Trophoblast cell (in vitro differentiated cells and primary cell): ENCODE measurements at regions not wholly inside any gene's neighbourhood (a gene's known extent, or its start where the extent isn't known, plus 50 kb on each side); places are given as distances from the start of the nearest gene placed in this dataset.
"Not testable (repeated sequence)": the region's sequence is repeated elsewhere in the genome, so short reads cannot be mapped to it uniquely, and the experiment has no call there.

Source experiments
- DNase-seq, 2 donors: peaks; one replicate each; pipeline ENCODE4 v3.0.0-alpha.2; 2016
- H2AFZ ChIP-seq: 2 replicates; pipeline ENCODE4 v1.6.1; 2013; ENCODE audit warnings: low read length, moderate library complexity, mild to moderate bottlenecking; ENCODE audit not compliant: insufficient read depth, poor library complexity
- H2AK5ac ChIP-seq: 2 replicates; pipeline ENCODE4 v1.6.1; 2013; ENCODE audit warnings: mild to moderate bottlenecking, low read length
- H2BK120ac ChIP-seq: 2 replicates; pipeline ENCODE4 v1.6.1; 2013; ENCODE audit warnings: low read length, mild to moderate bottlenecking, moderate library complexity; ENCODE audit not compliant: insufficient read depth, poor library complexity
- H2BK12ac ChIP-seq: 2 replicates; pipeline ENCODE4 v1.6.1; 2013; ENCODE audit warnings: mild to moderate bottlenecking, low read length, moderate library complexity
- H2BK5ac ChIP-seq: 2 replicates; pipeline ENCODE4 v1.6.1; 2013; ENCODE audit warnings: low read length, low read depth, moderate library complexity, mild to moderate bottlenecking; ENCODE audit not compliant: poor library complexity
- H3K14ac ChIP-seq: 2 replicates; pipeline ENCODE4 v1.6.1; 2013; ENCODE audit warnings: mild to moderate bottlenecking, low read length
- H3K18ac ChIP-seq: 2 replicates; pipeline ENCODE4 v1.6.1; 2013; ENCODE audit warnings: mild to moderate bottlenecking, low read length
- H3K23ac ChIP-seq: 2 replicates; pipeline ENCODE4 v1.6.1; 2013; ENCODE audit warnings: low read length
- H3K27ac ChIP-seq: 2 replicates; pipeline ENCODE4 v1.5.1; 2013; ENCODE audit warnings: low read depth, mild to moderate bottlenecking, inconsistent platforms, low read length, moderate library complexity
- H3K27me3 ChIP-seq: 2 replicates; pipeline ENCODE4 v1.6.1; 2013; ENCODE audit warnings: inconsistent platforms, mild to moderate bottlenecking, low read length, moderate library complexity; ENCODE audit not compliant: insufficient read depth
- H3K36me3 ChIP-seq, 2 experiments: 1 replicate in 1 of 2; 2 replicates in 1 of 2; pipeline ENCODE4 v1.6.1; 2013; ENCODE audit warnings: low read length in 2 of 2, mild to moderate bottlenecking in 2 of 2, moderate library complexity in 1 of 2; ENCODE audit not compliant: insufficient read depth in 2 of 2, control insufficient read depth in 1 of 2
- H3K4ac ChIP-seq: 2 replicates; pipeline ENCODE4 v1.6.1; 2013; ENCODE audit warnings: low read depth, mild to moderate bottlenecking, low read length, moderate library complexity
- H3K4me1 ChIP-seq, 2 experiments: 1 replicate in 1 of 2; 2 replicates in 1 of 2; pipeline ENCODE4 v1.6.1; 2013; ENCODE audit warnings: low read length in 2 of 2, mild to moderate bottlenecking in 2 of 2, moderate library complexity in 1 of 2; ENCODE audit not compliant: insufficient read depth in 2 of 2, control insufficient read depth in 1 of 2
- H3K4me2 ChIP-seq: 2 replicates; pipeline ENCODE4 v1.6.1; 2013; ENCODE audit warnings: inconsistent platforms, mild to moderate bottlenecking, low read length, moderate library complexity
- H3K4me3 ChIP-seq: 2 replicates; pipeline ENCODE4 v1.5.1; 2013; ENCODE audit warnings: mild to moderate bottlenecking, low read depth, low read length, inconsistent platforms
- H3K79me1 ChIP-seq: one replicate; pipeline ENCODE4 v1.6.1; 2013; ENCODE audit warnings: low read length
- H3K79me2 ChIP-seq: 2 replicates; pipeline ENCODE4 v1.6.1; 2013; ENCODE audit warnings: low read length, mild to moderate bottlenecking; ENCODE audit not compliant: control insufficient read depth, insufficient read depth, poor library complexity
- H3K9ac ChIP-seq: 2 replicates; pipeline ENCODE4 v1.6.1; 2013; ENCODE audit warnings: mild to moderate bottlenecking, low read length
- H3K9me3 ChIP-seq: 2 replicates; pipeline ENCODE4 v1.6.1; 2013; ENCODE audit warnings: low read depth, mild to moderate bottlenecking, control low read depth, inconsistent platforms, low read length; ENCODE audit not compliant: insufficient read depth
- H4K12ac ChIP-seq: 2 replicates; pipeline ENCODE4 v1.6.1; 2013; ENCODE audit warnings: low read depth, mild to moderate bottlenecking, low read length, moderate library complexity
- H4K8ac ChIP-seq: 2 replicates; pipeline ENCODE4 v1.6.1; 2013; ENCODE audit warnings: low read depth, mild to moderate bottlenecking, low read length, moderate library complexity
- H4K91ac ChIP-seq: one replicate; pipeline ENCODE4 v1.6.1; 2013; ENCODE audit warnings: low read depth, mild to moderate bottlenecking, low read length, moderate library complexity
- WGBS: extraction: QIAGEN DNeasy Blood & Tissue Kit; methylation state at CpG from one replicate; pipeline ENCODE4 v1.1.7; 2013; ENCODE audit warnings: missing lambda C conversion rate; ENCODE audit not compliant: insufficient read length, insufficient coverage; ENCODE audit errors: extremely low coverage; 5-methylcytosine and 5-hydroxymethylcytosine counted together

- H3K79me2 ChIP-seq = no peaks in the 10 kb centered on the region
- no peak overlapping the region for H3K9ac ChIP-seq
- H3K4ac ChIP-seq = no peak overlapping the region
- peaks cover 3% of the 10 kb centered on the region for H3K9me3 ChIP-seq
- no peak overlapping the region for H2BK120ac ChIP-seq
- no peak for DNase-seq
- H4K91ac ChIP-seq = no peak overlapping the region
- H2BK12ac ChIP-seq = no peak overlapping the region
- H2AFZ ChIP-seq = no peak overlapping the region
- no peak overlapping the region for H3K18ac ChIP-seq
- H3K27me3 ChIP-seq = no peaks in the 10 kb centered on the region
- no peak overlapping the region for H2AK5ac ChIP-seq
- no peaks in the 10 kb centered on the region for H3K4me1 ChIP-seq
- H3K23ac ChIP-seq = no peak overlapping the region
- WGBS = no CpG with 5 or more reads among the region's 3 CpGs
- no peaks in the 10 kb centered on the region for H3K36me3 ChIP-seq
- H3K14ac ChIP-seq = no peak overlapping the region
- no peaks in the 10 kb centered on the region for H3K79me1 ChIP-seq
- no peak overlapping the region for H2BK5ac ChIP-seq
- no peak overlapping the region for H4K8ac ChIP-seq
- H3K4me3 ChIP-seq = no peak overlapping the region
- no peak overlapping the region for H3K4me2 ChIP-seq
- H3K27ac ChIP-seq = no peak overlapping the region
- no peak overlapping the region for H4K12ac ChIP-seq
These were observed 326.3 kb upstream of the PTGER4 start for GRCh38 chr5:40353442-40353841.

- Histone ChIP-seq H2BK5ac (no peak overlapping the region), H3K14ac (no peak overlapping the region), H3K79me2 (no peaks in the 10 kb centered on the region), H2AK5ac (no peak overlapping the region), H3K4me1 (no peaks in the 10 kb centered on the region), H3K27ac (no peak overlapping the region), H3K4me2 (no peak overlapping the region), H2BK120ac (no peak overlapping the region), H4K91ac (no peak overlapping the region), H4K8ac (no peak overlapping the region), H3K23ac (no peak overlapping the region), H3K9ac (no peak overlapping the region), H2AFZ (no peak overlapping the region), H3K9me3 (peaks cover 3% of the 10 kb centered on the region), H4K12ac (no peak overlapping the region), H3K79me1 (no peaks in the 10 kb centered on the region), H3K36me3 (no peaks in the 10 kb centered on the region), H3K18ac (no peak overlapping the region), H3K4ac (no peak overlapping the region), H3K27me3 (no peaks in the 10 kb centered on the region), H2BK12ac (no peak overlapping the region), H3K4me3 (no peak overlapping the region)
- WGBS = no CpG with 5 or more reads among the region's 10 CpGs
- DNase-seq = no peak
These were observed 331.6 kb upstream of the PTGER4 start for GRCh38 chr5:40347981-40348725.

- Histone ChIP-seq H3K79me2 (no peaks in the 10 kb centered on the region), H3K4me2 (no peak overlapping the region), H2AFZ (no peak overlapping the region), H4K91ac (no peak overlapping the region), H3K4me1 (no peaks in the 10 kb centered on the region), H3K14ac (no peak overlapping the region), H3K36me3 (no peaks in the 10 kb centered on the region), H3K27ac (no peak overlapping the region), H2BK12ac (no peak overlapping the region), H2BK120ac (no peak overlapping the region), H2BK5ac (no peak overlapping the region), H2AK5ac (no peak overlapping the region), H4K8ac (no peak overlapping the region), H3K79me1 (no peaks in the 10 kb centered on the region), H3K23ac (no peak overlapping the region), H3K4me3 (no peak overlapping the region), H3K18ac (no peak overlapping the region), H3K9ac (no peak overlapping the region), H3K4ac (no peak overlapping the region), H4K12ac (no peak overlapping the region), H3K27me3 (no peaks in the 10 kb centered on the region), H3K9me3 (peaks cover 3% of the 10 kb centered on the region)
- WGBS = no CpG with 5 or more reads among the region's 1 CpG
- no peak for DNase-seq
These were observed 332.8 kb upstream of the PTGER4 start for GRCh38 chr5:40346901-40347300.

- not testable (repeated sequence) for H3K4me1 ChIP-seq, H3K9ac ChIP-seq, H3K27me3 ChIP-seq, H3K27ac ChIP-seq, H3K79me2 ChIP-seq, H2BK120ac ChIP-seq, DNase-seq, H3K4me2 ChIP-seq, H3K18ac ChIP-seq, H3K79me1 ChIP-seq, H3K4me3 ChIP-seq, H3K36me3 ChIP-seq, H3K4ac ChIP-seq, H2BK5ac ChIP-seq, H2AK5ac ChIP-seq, H2BK12ac ChIP-seq, H3K23ac ChIP-seq, H3K14ac ChIP-seq, H4K8ac ChIP-seq, H4K12ac ChIP-seq, H2AFZ ChIP-seq, H3K9me3 ChIP-seq, H4K91ac ChIP-seq
- WGBS = no CpG with 5 or more reads among the region's 3 CpGs
These were observed 341.3 kb upstream of the PTGER4 start for GRCh38 chr5:40338434-40338833.
